ENCODE measurements at regions not wholly inside any gene's neighbourhood (a gene's known extent, or its start where the extent isn't known, plus 50 kb on each side); places are given as distances from the start of the nearest gene placed in this dataset.

DNA sequence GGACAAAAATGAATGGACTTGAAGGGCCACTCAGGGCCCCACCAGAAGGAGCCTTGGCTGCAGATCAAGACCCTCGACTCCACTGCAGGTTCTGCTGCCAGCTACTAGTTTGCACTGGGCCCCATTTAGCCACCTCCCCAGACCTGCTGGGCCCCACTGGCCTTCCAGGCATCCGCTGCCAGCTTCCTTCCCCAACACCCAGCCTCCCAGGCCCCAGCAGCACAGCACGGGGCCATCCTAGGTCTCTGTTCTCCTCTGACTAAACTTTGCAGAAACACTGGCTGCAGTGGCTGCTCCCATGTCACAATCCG is 277.4 kb upstream of the KLF14 start:
- DNase-seq (ENCODE audit: low spot score) (no peak), FAIRE-seq (no peak)

DNA sequence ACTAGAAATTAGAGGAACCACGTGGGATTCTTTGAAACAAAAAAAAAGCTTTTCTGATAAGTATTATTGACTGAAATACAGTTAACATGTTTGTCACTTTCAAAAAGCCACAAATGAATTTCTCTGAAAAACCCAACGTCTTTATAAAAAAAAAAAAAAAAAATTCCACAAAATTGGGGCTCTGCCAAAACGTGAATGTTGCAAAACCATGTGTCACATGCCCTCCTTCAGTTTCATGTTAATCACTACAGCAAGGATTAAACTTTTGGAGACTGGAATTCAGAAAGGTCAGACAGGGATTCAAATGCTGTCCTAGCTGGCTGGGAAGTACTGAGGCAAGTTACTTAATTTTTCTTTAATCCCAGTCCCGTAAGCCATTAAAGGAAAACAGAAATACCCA is 278.0 kb upstream of the KLF14 start:
- DNase-seq (ENCODE audit: low spot score), result peak; percentile 86
- peak; percentile 94 for FAIRE-seq

DNA sequence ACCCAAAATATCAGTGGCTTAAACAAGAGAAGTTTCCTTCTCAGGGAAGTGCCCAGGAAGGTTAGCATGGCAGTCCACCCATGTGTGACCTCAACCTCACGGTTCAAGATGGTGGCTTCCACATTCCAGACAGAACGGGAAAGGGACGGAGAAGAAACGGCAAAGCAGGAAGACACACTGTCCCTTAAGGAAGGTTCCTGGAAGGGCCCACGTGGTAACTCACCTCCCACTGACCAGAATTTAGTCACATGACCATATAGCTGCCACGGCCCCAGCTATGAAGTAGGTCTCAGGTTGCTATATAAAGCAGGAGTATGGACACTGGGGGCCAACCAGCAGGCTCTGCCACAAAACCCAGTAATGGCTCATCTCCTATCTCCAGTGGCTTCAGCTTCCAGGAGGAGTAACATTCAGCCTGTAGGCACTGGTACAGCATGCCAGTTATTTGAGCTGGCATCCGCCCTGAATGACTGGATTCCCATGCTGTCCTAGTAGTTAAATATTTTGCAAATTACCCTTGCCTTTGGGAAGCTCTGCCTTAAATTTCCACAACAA is 278.5 kb upstream of the KLF14 start:
- peak; percentile 87 for DNase-seq (ENCODE audit: low spot score)
- no peak for FAIRE-seq

DNA sequence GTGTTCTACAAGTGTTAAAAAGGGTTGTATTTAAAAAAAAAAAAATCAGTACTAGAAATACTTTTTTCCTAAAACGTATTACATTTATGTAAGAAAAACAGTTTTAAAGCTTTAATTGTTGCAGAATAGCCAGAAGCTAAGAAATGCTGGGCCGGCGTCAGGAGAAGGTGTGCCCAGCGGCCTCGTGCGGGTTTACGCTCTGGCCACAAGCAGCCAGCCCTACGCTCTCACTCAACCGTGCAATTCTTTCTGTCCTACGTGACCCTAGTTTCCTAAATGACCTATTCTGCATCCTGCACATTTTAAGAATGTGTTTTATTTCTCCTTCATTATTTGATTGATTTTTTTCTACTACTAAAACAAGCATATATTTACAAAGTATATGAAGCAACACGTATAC is 279.7 kb upstream of the KLF14 start:
- DNase-seq (ENCODE audit: low spot score) (peak; percentile 65), FAIRE-seq (peak; percentile 89)

DNA sequence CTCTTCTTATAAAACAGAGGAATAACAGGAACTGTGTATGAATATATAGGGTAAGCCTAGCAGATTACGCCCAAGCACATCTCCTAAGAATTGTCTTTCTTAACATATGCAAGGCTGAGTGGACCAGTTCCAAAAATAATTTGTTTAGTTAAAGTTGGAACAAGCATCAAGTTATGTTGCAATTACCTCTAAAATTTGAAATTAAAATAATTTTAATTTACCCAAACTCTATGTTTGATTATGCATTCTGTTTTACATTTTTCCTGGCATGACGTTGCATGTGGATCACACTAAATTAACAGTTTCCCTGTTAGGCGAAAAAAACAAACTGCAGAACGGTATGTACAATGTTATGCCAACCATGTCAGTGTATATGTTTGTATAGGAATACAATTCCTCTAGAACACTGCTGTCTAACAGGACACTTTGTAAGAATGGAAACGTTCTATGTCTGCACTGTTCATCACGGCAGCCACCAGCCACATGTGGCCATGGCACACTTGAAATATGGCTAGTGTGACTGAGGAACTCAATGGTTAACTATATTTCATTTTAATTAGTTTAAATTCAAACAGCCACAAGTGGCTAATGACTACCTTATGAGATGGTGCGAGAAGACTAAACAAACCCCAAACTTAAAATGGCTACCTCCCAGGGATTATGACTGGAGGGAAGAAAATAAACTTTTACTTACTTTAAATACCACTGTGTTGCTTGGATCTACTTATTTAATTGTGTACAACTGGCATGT is 281.1 kb upstream of the KLF14 start:
- DNase-seq (ENCODE audit: low spot score), result no peak
- no peak for FAIRE-seq

DNA sequence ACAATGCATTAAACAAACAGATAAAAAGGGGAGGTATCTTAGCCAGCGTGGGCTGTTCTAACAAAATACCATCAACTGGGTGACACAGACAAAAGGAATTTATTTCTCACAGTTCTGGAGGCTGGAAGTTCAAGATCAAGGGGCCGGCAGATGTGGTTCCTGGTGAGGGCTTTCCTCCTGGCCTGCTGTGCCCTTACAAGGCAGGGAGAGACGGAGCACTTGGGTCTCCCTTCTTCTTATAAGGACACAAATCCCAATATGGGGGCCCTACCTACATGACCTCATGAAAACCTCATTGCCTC is 281.6 kb upstream of the KLF14 start:
- peak; percentile 75 for DNase-seq (ENCODE audit: low spot score)
- peak; percentile 58 for FAIRE-seq

DNA sequence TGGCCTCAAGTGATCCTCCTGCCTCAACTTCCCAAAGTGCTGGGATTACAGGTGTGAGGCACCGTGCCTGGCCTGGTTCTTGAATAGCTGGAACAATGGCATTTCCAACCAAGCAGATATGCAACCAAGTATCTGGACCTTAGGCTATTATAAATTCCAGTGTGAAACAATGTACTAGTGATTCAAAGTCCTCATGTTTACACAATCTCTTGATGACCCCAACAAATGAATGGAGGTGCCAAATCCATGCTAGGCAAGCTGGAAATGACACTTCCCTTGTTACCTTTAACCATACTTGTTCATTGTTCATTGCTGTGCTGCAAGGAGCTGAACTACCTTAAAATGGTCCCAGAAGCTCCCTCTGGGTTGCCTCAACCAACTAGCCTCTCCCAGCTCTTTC is 282.2 kb upstream of the KLF14 start:
- DNase-seq (ENCODE audit: low spot score), result no peak
- no peak for FAIRE-seq

DNA sequence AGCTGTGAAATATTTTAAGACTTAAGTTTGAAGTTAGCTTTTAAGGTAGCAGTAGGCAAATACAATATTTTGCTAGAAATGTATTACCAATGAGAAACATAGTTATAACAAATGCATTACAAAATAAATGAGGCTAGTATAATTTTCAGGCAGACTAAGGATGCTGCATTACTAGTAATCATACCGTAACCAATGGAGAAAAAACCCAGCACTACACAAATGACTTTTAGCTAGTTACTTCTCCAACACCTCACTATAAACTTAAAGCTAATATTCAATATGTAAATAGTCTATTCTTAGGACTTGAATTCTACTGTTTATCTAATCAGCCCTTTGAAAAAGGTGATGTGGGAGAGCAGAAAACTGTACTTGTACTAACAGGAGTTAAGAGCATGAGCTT is 285.3 kb upstream of the KLF14 start:
- DNase-seq (ENCODE audit: low spot score) (no peak), FAIRE-seq (no peak)

DNA sequence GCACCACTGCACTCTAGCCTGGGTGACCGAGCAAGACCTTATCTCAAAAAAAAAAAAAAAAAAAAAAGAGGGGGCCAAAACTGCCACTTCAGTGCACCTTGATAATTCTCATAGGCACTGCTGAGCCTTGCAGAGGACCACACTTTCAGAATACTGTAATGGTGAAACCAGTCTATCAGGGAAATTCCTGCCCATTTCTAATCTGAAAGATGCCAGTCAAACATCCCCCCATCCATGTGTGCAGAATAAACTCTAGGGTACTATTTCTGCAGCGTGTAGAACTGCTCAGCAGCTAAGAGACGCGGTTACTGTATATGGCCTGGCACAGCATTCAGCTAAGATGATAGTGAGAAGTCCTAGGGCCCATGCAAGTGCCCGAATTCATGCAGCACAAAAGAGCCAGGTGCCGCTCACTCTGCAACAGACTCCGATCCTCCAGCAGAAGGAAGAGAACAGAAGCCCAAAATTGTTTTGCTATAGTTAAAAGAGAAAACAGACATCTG is 286.8 kb upstream of the KLF14 start:
- no peak for DNase-seq (ENCODE audit: low spot score)
- no peak for FAIRE-seq

DNA sequence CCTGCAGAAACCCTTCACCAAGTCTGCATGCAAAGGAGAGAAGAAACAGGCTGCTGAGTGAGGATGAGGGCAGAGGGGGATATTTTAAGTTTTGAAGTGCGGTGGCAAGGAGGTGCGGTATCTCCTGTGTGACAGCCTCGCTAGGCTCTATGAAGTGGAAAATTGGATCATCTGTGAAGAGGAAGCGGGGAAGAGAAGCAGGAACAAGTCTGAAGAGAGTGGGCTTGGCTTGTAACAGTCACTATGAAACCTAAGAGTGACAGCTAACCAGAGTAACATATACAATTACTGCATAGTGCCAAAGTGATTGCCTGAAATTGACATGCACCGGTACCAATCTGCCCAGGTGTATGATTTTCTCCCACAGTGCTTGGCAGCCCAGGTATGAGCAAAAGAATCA is 287.5 kb upstream of the KLF14 start:
- FAIRE-seq (no peak), DNase-seq (ENCODE audit: low spot score) (no peak)

DNA sequence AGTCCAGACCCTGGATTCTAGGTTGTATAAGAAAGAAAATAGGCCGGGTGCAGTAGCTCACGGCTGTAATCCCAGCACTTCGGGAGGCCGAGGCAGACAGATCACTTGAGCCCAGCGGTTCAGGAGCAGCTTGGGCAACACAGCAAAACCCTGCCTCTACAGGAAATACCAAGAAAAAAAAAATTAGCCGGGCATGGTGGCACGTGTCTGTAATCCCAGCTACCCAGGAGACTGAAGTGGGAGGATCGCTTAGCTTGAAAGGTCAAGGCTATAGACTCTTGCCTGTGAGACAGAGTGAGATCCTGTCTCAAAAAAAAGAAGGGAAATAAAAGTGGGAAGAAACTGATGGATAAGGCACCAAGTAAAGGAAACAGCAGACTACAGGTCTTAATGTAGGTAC is 287.9 kb upstream of the KLF14 start:
- no peak for FAIRE-seq
- DNase-seq (ENCODE audit: low spot score), result no peak

DNA sequence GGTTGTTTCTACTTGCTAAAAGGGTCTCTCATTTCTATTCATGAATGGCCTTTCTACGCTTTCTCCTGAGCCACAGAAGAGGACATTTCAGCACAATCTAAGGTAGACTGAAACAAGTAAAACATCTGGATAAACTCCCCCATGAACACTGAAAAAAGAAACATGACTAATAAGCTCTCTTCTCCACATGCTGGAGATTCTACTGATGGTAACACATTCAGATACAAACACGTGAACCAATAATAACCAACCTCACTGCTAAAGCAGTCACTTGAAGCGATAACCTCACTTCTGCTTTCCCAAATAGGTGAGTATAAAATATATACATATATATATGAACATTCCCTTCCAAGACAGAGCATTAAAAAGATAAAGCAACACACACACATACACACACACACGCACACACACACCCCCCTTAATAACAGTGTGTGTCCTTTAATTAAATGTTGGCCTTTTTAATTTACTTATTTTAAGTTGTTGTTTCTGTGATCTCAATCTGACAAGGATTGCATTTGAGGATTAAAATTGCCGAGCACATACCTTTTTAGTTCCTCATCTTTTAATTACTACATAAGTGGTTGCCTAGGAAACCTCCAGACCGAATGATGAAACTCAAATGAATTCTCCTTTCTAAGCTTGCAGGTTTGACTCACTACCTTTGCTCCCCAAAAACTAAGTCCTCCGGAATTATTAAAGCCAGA is 292.4 kb upstream of the KLF14 start:
- no peak for DNase-seq (ENCODE audit: low spot score)
- no peak for FAIRE-seq

DNA sequence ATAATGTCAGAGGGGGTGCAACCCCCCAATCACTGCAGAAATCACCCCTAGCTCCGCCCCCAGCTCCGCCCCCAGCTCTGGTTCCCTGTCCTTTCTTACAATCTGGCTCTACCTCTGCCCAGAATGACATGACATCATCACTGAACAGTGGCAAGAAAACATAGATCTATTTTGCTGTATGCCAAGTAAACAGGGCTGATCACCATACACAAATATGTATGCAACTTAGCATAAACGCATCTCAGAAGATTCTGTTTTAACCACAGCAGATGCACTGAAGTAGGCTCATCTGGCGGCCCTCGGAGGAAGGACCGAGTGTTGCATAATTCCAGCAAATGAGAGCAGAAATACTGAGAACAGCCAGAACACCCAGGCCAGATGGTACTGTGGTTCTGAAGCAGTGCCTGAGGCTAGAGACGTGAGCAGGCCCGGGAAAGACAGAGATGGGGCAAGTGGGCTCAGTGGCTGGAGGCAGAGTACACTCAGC is 293.3 kb upstream of the KLF14 start:
- no peak for DNase-seq (ENCODE audit: low spot score)
- no peak for FAIRE-seq

DNA sequence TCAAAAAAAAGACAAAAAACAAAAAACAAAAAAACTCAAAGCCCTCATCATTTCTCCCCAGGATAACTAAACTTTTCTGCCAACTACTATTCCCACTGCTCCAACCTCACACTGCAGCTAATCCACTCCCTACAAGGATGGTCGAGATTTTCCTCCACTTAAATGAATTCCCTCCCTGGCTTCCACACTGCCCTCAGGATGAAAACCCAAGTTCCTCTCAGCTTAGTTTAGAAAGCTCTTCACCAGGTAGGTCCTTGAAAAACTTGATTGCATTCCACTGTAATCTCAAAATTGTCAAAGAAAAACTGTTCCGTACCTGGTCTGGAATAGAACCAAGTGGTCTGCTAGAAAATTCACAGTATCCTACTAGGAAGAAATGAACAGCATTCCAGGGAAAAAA is 294.3 kb upstream of the KLF14 start:
- DNase-seq (ENCODE audit: low spot score), result no peak
- no peak for FAIRE-seq

DNA sequence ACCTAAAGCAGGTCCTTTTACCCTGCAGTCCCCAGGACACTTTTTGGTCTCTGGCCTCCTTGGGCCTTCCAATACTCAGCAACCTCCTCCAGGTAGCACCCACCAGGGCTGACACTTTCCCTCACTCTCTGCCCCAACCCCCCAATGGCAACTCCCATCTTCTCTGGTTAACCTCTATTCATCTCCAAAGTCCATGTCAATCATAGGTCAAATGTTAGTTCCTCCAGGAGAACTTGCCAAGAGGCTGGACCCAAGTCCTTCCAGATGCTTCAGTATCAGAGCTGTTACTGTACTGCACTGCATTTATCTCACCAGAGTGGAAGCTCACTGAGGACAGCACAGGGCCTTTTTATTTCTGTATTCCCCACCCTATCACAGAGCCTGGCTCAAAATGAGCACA is 295.0 kb upstream of the KLF14 start:
- FAIRE-seq, result no peak
- no peak for DNase-seq (ENCODE audit: low spot score)

DNA sequence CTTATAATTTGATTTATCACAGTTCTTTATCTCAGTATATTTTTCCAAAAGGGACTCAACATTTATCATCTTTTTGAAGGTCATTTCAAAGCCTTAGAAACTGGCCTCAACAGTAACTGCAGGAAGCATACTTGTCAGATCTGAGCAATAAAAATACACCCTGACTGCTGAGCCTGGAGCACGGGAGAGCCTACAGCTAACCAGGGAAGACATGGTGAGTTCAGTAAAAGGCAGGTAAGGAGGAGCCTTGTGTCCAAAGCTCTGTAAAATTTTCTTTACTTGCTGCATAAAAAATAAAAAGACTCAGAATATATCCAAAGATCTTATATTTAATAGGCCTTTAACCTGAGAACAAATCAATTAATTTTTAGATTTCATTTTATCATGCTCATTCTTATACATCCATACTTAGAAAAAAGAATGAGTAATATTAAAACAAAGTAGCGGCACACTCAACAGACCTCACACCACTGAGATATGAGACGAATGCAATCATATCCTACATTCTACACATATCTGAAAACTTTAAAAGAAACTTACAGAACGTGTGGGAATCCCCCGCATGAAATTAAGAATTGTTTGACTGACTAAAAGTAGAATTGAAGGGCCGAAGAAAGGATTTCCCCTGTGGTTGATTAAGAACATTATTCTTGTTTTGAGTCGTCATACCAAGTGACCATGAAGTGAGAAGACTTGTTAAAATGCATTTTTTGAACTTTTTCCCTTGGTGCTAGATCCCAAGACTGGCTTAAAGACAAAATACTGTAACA is 296.4 kb upstream of the MKLN1 start:
- DNase-seq (ENCODE audit: low spot score) (no peak), FAIRE-seq (no peak)

DNA sequence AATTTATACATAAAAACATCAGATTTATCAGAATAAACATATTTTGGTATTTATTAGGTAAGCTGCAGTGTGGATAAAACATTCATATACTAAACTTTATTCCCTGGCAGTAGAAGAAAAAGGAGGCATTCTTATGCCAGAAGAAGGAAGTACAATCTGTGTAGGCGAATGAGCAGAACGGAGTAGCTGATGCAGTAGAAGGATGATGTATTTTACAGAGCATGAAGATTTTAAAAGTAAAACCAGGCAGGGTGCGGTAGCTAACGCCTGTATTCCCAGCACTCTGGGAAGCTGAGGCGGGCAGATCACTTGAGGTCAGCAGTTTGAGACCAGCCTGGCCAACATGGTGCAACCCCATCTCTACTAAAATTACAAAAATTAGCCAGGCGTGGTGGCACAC is 294.9 kb upstream of the MKLN1 start:
- DNase-seq (ENCODE audit: low spot score) (no peak), FAIRE-seq (no peak)

DNA sequence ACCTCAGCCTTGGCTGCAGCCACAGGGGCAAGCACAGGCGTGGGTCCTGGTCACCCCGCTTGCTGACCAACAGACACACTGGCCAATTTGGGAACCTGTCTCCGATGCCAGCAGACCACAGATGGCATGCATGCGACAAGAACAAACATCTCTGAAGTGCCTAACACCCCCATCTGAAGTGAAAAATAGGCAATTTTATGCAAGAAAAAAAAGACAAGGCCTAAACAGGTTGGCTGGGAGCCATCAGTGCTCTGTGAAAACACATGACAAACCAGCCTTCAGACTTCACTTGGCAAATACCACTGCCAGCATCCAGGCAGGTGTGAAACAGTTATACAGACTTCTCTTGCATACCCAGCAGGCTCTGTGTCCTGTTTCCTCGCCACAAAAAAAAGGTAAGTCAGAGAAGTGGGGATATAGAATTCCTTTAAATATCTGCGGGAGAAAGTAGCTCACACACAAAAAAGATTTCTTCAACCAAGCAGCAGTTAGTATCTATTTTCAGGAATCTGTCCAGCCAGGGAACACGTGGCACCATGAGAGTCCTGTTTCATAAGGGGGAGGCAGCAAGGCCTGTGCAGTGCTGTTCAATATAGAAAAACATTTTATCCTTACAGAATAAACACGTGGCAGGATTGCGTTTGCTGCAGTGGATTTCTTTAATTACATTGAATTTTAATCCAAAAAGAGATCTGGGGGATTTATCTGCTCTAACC is 293.4 kb upstream of the MKLN1 start:
- FAIRE-seq (no peak), DNase-seq (ENCODE audit: low spot score) (no peak)

DNA sequence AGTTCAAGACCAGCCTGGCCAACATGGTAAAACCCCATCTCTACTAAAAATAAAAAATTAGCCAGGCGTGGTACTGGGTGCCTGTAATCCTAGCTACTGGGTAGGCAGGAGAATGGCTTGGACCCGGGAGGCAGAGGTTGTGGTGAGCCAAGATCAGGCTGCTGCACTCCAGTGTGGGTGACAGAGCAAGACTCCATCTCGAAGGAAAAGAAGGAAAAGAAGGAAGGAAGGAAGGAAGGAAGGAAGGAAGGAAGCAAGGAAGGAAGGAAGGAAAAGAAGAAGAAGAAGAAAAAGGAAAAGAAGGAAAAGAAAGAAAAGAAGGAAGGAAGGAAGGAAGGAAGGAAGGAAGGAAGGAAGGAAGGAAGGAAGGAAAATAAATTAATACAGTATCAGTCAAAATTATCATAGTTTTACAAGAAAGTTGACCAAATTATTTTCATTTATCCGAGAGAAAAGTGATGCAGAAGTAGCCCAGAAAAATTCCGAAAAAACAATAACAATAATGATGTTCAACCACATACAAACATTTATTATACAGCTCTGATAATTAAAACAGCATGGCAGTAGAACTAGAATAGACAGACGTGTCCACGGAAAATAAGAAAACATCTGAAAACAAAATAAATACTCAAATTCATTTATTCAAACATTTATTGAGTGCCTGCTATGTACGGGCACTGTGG is 292.4 kb upstream of the MKLN1 start:
- no peak for DNase-seq (ENCODE audit: low spot score)
- FAIRE-seq, result no peak

DNA sequence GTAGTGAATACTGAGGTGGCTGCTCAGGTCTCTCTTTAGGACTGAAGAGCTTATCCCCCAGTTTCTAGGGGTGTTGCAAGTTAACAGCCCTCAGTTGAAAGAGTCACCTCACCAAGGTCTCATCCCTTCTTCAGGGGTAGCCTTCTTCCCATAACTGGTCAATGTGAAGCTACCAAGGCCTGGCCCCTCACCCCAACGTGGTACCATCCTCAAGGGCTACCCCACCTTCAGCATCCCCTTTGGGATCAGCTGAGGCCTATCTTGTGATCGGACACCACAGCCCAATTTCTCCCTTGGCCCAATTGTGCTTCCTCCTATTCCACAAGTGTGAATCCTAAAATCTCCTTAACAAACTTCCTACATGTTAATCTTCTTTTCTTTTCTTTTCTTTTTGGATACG is 289.5 kb upstream of the MKLN1 start:
- DNase-seq (ENCODE audit: low spot score), result no peak
- FAIRE-seq, result no peak

DNA sequence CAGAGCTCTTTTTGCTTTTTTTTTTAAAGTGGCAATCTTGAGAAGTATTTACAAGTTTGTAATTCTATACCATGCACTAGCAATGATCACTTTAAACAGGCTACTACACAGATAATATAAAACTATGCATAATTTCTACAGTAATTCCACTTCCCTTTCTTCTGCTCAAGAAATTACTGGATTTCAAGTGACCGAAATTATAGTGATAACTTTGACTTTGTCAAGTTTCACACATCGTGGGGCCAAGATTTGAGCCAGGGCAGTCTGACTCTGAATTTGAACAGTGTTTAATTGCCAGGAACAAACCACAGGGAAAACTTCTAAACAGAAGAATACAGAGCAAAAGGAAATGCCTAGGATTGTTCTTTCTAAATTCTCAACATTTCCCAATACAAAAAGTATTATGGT is 288.3 kb upstream of the MKLN1 start:
- FAIRE-seq, result no peak
- DNase-seq (ENCODE audit: low spot score), result no peak

All from RCC 7860 (cell line).